ENCODE measurements at regions not wholly inside any gene's neighbourhood (a gene's known extent, or its start where the extent isn't known, plus 50 kb on each side); places are given as distances from the start of the nearest gene placed in this dataset.

DNA sequence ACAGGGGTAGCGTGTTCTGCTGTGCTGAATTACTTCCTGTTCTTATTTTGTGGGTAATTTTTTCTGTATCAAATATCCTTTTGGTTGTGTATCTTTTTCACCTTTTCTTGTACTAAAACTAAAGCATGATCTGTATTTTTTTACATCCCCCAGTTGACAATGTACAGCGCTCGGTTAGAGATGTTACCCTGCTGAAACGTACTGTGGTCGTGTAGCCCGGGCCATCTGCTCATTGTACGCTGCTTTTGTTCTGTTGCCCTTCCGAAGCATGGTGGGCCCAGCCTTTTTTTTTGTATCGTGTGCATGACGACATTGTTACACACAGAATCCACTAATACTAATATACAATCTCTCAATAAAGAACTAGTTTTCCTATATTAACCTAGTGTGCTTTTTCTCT is 233.1 kb downstream of the HAUS1 start:
- ChIA-PET CTCF (no interaction called here), POLR2A (ENCODE audit: unreplicated experiment) (no interaction called here)
- Histone ChIP-seq H3K4me3 (ENCODE audit: low read length) (no peak overlapping the region), H3K9ac (ENCODE audit: low read length) (no peak overlapping the region), H3K36me3 (ENCODE audit: low read depth, low read length) (no peaks in the 10 kb centered on the region), H3F3A (ENCODE audit: low read length, unreplicated experiment) (no peaks in the 10 kb centered on the region), H3K27me3 (ENCODE audit: low read length) (no peaks in the 10 kb centered on the region), H3K9me3 (ENCODE audit: low read length) (no peaks in the 10 kb centered on the region), H3K79me2 (ENCODE audit: low read length) (peaks cover 65% of the 10 kb centered on the region), H3K4me2 (ENCODE audit: low read length) (0 out of 2 replicates have a peak overlapping the region, but pooled peaks have one; percentile 80), H2AFZ (ENCODE audit: low read length) (no peak overlapping the region), H3K27ac (ENCODE audit: low read length) (no peak overlapping the region), H4K20me1 (ENCODE audit: low read length) (peaks cover 4% of the 10 kb centered on the region; the same call in 1 of the 2 replicates), H3K4me1 (ENCODE audit: insufficient read depth, low read length) (peaks cover 18% of the 10 kb centered on the region; the same call in 1 of the 2 replicates), H3K9me2 (replicated peaks; ENCODE audit: low read length) (no peaks in the 10 kb centered on the region)
- TF ChIP-seq EZH2phosphoT487 (IDR thresholded peaks at IDR 0.05; ENCODE audit: borderline replicate concordance, low read length) (no peak), CTCF (conservative IDR thresholded peaks at IDR 0.05; ENCODE audit: low read depth, low read length) (no peak), EZH2 (IDR thresholded peaks at IDR 0.05; ENCODE audit: low read length, unreplicated experiment) (no peak)
- BruUV-seq (replicated peaks), result no TSS peak
- DNase-seq (no peak), ATAC-seq (no peak)
- intact Hi-C loops (cut with micrococcal nuclease), result loop anchor here (5.0 kb wide), 1 partner anchor 55 kb away; no protein-coding TSS in a partner anchor

- H3F3A ChIP-seq (ENCODE audit: low read length, unreplicated experiment), result no peaks in the 10 kb centered on the region
- H3K27me3 ChIP-seq (ENCODE audit: low read length), result no peaks in the 10 kb centered on the region
- ChIA-PET POLR2A (ENCODE audit: unreplicated experiment) (no interaction called here), CTCF (no interaction called here)
- H3K4me1 ChIP-seq (ENCODE audit: insufficient read depth, low read length), result peaks cover 13% of the 10 kb centered on the region; the same call in 1 of the 2 replicates
- ATAC-seq (no peak), DNase-seq (no peak)
- BruUV-seq (replicated peaks), result no TSS peak
- intact Hi-C loops (cut with micrococcal nuclease), result loop anchor here (5.0 kb wide), 1 partner anchor 56 kb away; no protein-coding TSS in a partner anchor
- H3K9ac ChIP-seq (ENCODE audit: low read length), result no peak overlapping the region
- H3K9me2 ChIP-seq (replicated peaks; ENCODE audit: low read length), result no peaks in the 10 kb centered on the region
- peaks cover 4% of the 10 kb centered on the region; the same call in 1 of the 2 replicates for H4K20me1 ChIP-seq (ENCODE audit: low read length)
- H3K4me2 ChIP-seq (ENCODE audit: low read length), result no peak overlapping the region
- no peak overlapping the region for H2AFZ ChIP-seq (ENCODE audit: low read length)
- H3K36me3 ChIP-seq (ENCODE audit: low read depth, low read length), result no peaks in the 10 kb centered on the region
- H3K79me2 ChIP-seq (ENCODE audit: low read length), result peaks cover 70% of the 10 kb centered on the region
- TF ChIP-seq CTCF (conservative IDR thresholded peaks at IDR 0.05; ENCODE audit: low read depth, low read length), result no peak
- TF ChIP-seq EZH2 (IDR thresholded peaks at IDR 0.05; ENCODE audit: low read length, unreplicated experiment), result no peak
- no peaks in the 10 kb centered on the region for H3K9me3 ChIP-seq (ENCODE audit: low read length)
- H3K4me3 ChIP-seq (ENCODE audit: low read length), result no peak overlapping the region
- no peak overlapping the region for H3K27ac ChIP-seq (ENCODE audit: low read length)
These were observed 234.0 kb downstream of the HAUS1 start for GRCh38 chr18:46338205-46338604.

DNA sequence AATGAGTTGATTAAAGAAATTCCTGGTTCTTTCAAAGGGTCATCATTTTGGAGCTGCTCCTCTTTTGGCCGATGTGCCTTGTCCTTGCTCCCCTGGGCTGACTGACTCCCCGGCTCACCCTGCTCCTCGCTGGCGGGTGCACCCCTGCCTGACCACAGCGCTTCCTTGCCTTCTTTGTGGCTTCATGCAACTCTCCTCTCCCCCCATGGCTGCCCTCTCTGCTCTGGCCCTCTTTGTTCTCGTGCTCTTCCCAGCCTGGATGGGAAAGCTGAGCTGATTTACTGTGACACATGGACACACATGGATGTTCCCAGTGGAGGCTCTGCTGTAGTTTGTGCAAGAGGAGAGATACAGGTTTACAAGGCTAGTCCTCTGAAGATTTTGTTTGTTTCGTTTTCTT is 234.6 kb downstream of the HAUS1 start:
- CTCF ChIA-PET, result no interaction called here
- TF ChIP-seq CTCF (conservative IDR thresholded peaks at IDR 0.05; ENCODE audit: low read depth, low read length) (no peak), EZH2 (IDR thresholded peaks at IDR 0.05; ENCODE audit: low read length, unreplicated experiment) (no peak), EZH2phosphoT487 (IDR thresholded peaks at IDR 0.05; ENCODE audit: borderline replicate concordance, low read length) (no peak)
- intact Hi-C loops (cut with micrococcal nuclease), result loop anchor here (5.0 kb wide), 1 partner anchor 56 kb away; no protein-coding TSS in a partner anchor

More for the DNA sequence above, 234.6 kb downstream of the HAUS1 start:
- BruUV-seq (replicated peaks), result no TSS peak
- Histone ChIP-seq H3K4me2 (ENCODE audit: low read length) (no peak overlapping the region), H2AFZ (ENCODE audit: low read length) (no peak overlapping the region), H3F3A (ENCODE audit: low read length, unreplicated experiment) (no peaks in the 10 kb centered on the region), H3K4me1 (ENCODE audit: insufficient read depth, low read length) (peaks cover 13% of the 10 kb centered on the region), H3K27ac (ENCODE audit: low read length) (no peak overlapping the region), H3K27me3 (ENCODE audit: low read length) (no peaks in the 10 kb centered on the region), H3K9me3 (ENCODE audit: low read length) (no peaks in the 10 kb centered on the region), H3K9ac (ENCODE audit: low read length) (no peak overlapping the region), H3K36me3 (ENCODE audit: low read depth, low read length) (no peaks in the 10 kb centered on the region), H3K79me2 (ENCODE audit: low read length) (peaks cover 72% of the 10 kb centered on the region), H3K4me3 (ENCODE audit: low read length) (no peak overlapping the region), H3K9me2 (replicated peaks; ENCODE audit: low read length) (no peaks in the 10 kb centered on the region), H4K20me1 (ENCODE audit: low read length) (peaks cover 4% of the 10 kb centered on the region; the same call in 1 of the 2 replicates)
- DNase-seq, result no peak
- POLR2A ChIA-PET (ENCODE audit: unreplicated experiment), result no interaction called here
- ATAC-seq, result no peak
